ENCODE measurements at regions not wholly inside any gene's neighbourhood (a gene's known extent, or its start where the extent isn't known, plus 50 kb on each side); places are given as distances from the start of the nearest gene placed in this dataset.
A peak's percentile ranks its signal among the peaks of the same experiment; 100 is the strongest.

GRCh38 chr4:26021417-26022345 is 107.7 kb downstream of the SMIM20 start:
- DNase-seq = no peak

GRCh38 chr4:26022346-26023202 is 108.6 kb downstream of the SMIM20 start:
- DNase-seq = peak; percentile 17

- DNase-seq = no peak
Observed at GRCh38 chr4:26023203-26023972, 109.4 kb downstream of the SMIM20 start.

GRCh38 chr4:26024079-26024478 is 110.1 kb downstream of the SMIM20 start:
- no peak for DNase-seq

GRCh38 chr4:26028133-26028792 is 114.2 kb downstream of the SMIM20 start:
- no peak for DNase-seq

- peak; percentile 9 for DNase-seq
Observed at GRCh38 chr4:26028793-26029567, 115.0 kb downstream of the SMIM20 start.

GRCh38 chr4:26029568-26030131 is 115.6 kb downstream of the SMIM20 start:
- DNase-seq = no peak

- no peak for DNase-seq
Observed at GRCh38 chr4:26030260-26030667, 116.2 kb downstream of the SMIM20 start.

- no peak for DNase-seq
Observed at GRCh38 chr4:26030780-26031179, 116.8 kb downstream of the SMIM20 start.

- DNase-seq = no peak
Observed at GRCh38 chr4:26031704-26032103, 117.7 kb downstream of the SMIM20 start.

GRCh38 chr4:26032142-26032541 is 118.1 kb downstream of the SMIM20 start:
- peak; percentile 6 for DNase-seq

- DNase-seq = peak; percentile 12
Observed at GRCh38 chr4:26032630-26033317, 118.8 kb downstream of the SMIM20 start.

- DNase-seq = no peak
Observed at GRCh38 chr4:26033389-26033788, 119.4 kb downstream of the SMIM20 start.

GRCh38 chr4:26034849-26035248 is 120.8 kb downstream of the SMIM20 start:
- DNase-seq = no peak

GRCh38 chr4:26035921-26036320 is 121.9 kb downstream of the SMIM20 start:
- no peak for DNase-seq

- DNase-seq = no peak
Observed at GRCh38 chr4:26039639-26040359, 125.8 kb downstream of the SMIM20 start.

GRCh38 chr4:26044524-26044923 is 130.5 kb downstream of the SMIM20 start:
- no peak for DNase-seq

- no peak for DNase-seq
Observed at GRCh38 chr4:26044983-26045382, 131.0 kb downstream of the SMIM20 start.

- no peak for DNase-seq
Observed at GRCh38 chr4:26047795-26048194, 133.8 kb downstream of the SMIM20 start.

GRCh38 chr4:26048378-26048882 is 134.4 kb downstream of the SMIM20 start:
- peak; percentile 70 for DNase-seq

Data from amniotic stem cell (primary cell).